HG03460 (cell line): ENCODE measurements at regions not wholly inside any gene's neighbourhood (a gene's known extent, or its start where the extent isn't known, plus 50 kb on each side); places are given as distances from the start of the nearest gene placed in this dataset.
"Not testable (repeated sequence)": the region's sequence is repeated elsewhere in the genome, so short reads cannot be mapped to it uniquely, and the experiment has no call there.

Experiments
- ATAC-seq: cut with Tn5 transposase; IDR thresholded peaks from one replicate; pipeline ENCODE4 v1.9.1; 2021; ENCODE audit not compliant: unreplicated experiment

GRCh38 chr14:106153362-106153955 lies 627.1 kb downstream of the TMEM121 start:
- not testable (repeated sequence) for ATAC-seq

DNA sequence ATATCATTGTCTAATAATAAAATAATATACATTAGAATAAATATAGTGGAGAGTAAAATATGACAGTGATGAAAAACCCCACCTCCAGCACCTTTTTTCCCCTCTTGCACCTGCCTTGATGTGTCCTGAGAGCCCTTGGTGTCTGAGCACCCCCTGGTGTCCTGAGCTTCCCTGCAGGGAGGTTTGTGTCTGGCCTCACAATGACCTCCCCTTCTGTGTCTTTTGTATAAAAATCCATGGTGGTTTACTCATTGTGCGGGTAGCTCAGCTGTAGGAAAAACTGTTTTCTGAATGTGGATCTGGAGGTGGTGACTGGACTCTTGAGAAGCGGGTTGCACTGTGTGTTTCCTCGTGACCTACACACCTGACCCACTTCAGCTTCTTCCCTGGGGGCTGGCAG lies 636.9 kb downstream of the TMEM121 start:
- ATAC-seq: no peak

- not testable (repeated sequence) for ATAC-seq
Measured at GRCh38 chr14:106163812-106164211, 637.4 kb downstream of the TMEM121 start.

- ATAC-seq: no peak
Measured at GRCh38 chr14:106166232-106166631, 639.8 kb downstream of the TMEM121 start.

- no peak for ATAC-seq
Measured at GRCh38 chr14:106166650-106167204, 640.3 kb downstream of the TMEM121 start.

DNA sequence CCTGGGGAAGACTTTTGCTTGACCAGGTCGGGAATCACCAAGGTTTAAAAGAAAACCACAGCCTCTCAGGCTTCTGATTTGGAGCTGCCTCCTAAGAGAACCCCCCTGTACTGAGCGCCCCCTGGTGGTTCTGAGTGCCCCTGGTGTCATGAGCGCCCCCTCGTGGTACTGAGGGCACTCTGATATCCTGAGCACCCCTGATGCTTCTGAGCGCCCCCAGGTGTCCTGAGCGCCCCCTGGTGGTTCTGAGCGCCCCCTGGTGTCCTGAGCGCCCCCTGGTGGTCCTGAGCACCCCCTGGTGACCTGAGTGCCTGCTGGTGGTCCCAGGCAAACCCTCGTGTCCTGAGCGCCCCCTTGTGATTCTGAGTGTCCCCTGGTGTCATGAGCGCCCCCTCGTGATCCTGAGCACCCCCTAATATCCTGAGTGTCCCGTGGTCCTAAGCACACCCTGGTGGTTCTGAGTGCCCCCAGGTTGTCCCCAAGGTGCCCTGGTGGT lies 643.8 kb downstream of the TMEM121 start:
- not testable (repeated sequence) for ATAC-seq

DNA sequence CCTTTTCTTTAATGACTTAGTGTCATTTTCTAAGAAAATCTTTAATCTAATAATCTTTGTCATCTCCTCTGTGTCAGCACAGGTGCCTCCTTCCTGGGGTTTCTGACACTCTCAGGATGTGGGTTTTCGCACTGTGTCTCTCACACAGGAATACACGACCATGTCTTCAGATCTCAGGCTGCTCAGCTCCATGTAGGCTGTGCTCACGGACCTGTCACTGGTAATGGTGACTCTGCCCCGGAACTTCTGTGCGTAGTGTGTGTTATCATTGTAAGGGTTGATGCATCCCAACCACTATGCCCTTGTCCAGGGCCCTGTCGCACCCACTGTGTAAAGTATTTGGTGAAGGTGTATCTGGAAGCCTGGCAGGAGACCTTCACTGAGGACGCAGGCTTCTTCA lies 647.8 kb downstream of the TMEM121 start:
- no peak for ATAC-seq

- not testable (repeated sequence) for ATAC-seq
Measured at GRCh38 chr14:106177266-106178246, 651.2 kb downstream of the TMEM121 start.

- no peak for ATAC-seq
Measured at GRCh38 chr14:106179761-106180160, 653.4 kb downstream of the TMEM121 start.

DNA sequence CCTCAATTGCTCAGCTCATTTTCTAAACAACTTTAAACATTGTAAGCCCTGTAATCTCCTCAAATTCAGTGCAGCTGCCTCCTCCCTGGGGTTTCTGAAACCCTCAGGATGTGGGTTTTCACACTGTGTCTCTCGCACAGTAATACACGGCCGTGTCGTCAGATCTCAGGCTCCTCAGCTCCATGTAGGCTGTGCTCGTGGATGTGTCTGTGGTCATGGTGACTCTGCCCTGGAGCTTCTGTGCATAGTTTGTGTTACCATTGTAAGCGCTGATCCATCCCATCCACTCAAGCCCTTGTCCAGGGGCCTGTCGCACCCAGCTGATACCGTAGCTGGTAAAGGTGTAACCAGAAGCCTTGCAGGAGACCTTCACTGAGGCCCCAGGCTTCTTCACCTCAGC lies 658.4 kb downstream of the TMEM121 start:
- not testable (repeated sequence) for ATAC-seq

DNA sequence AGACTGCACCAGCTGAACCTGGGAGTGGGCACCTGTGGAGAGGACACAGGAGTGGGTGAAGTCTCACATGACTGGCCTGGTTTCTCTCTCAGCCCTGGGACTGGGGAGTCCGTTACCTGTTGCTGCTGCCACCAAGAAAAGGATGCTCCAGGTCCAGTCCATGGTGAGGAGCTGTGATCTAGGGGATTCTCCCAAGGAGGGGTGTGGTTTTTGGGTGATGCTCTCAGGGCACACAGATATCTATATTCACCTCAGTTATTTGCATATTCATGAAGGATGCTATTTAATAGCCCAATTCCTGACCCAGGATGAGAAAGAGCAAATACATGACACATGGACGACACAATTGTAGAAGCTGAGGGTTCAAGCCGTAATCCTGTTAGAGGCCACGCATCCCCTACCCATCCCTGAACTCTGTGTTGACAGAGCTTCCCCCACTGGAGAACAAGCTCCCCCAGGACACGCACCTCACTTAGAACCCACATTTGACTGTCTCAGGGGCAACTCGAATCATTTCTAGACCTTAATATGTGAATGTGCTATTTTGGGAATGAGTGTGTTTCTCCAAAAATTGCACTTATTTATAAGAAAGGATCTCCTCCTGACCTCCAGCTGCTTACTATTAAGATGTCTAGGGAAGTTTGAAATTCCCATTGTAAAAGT lies 658.9 kb downstream of the TMEM121 start:
- not testable (repeated sequence) for ATAC-seq

DNA sequence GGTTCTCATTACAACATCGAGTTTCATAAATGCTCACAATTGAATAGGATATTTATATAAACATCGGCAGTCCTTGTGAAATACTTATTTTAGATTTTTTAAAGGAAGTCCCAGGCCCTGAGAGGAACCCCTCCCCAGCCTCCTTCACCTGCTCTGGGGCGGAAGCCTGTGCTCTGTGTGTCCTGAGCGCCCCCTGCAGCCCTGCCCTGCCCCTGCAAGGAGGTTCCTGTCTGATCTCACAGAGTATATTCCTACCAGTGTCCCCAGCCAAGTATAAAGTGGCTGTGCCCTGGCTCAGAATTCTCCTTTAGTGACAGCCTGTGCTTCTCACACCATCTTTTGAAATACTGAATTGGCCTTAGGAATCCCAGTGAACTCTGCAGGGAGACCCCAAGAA lies 659.5 kb downstream of the TMEM121 start:
- ATAC-seq: no peak

DNA sequence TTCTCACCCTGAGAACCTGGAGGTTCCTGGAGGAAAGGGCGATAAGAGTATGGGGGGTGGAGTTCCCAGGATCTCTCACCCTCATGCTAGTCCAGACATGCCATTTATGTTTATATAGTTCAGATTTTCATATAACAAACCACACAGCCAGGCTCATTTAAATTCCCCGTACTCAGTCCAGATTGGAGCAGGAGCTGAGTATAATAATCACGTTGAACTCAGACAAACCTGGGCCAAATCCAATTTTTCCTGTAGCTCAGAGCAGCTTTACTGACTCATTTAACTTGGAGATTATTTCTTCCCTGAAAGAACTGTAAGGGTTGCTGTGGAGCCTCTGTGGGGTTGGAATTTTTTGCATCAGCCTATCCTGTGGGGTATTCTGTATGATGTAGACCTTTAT lies 660.8 kb downstream of the TMEM121 start:
- ATAC-seq: no peak

DNA sequence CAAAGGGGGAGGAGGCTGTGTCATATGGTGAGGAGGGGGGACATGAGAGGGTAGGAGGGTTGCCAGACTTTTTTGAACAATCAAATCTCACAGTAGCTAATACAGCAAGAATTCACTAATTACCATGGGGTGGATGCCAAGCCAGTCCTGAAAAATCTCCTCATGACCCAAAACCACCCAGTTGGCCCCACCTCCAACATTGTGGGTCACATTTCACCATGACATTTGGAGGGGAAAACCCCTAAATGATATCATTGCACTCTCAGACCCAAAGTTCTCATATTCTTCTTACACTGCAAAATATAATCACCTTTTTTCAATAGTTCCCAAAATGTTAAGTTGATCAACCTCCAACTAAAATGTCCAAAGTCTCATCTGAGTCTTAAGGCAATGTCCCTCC lies 666.3 kb downstream of the TMEM121 start:
- ATAC-seq: not testable (repeated sequence)

GRCh38 chr14:106196459-106196858 lies 670.1 kb downstream of the TMEM121 start:
- not testable (repeated sequence) for ATAC-seq

DNA sequence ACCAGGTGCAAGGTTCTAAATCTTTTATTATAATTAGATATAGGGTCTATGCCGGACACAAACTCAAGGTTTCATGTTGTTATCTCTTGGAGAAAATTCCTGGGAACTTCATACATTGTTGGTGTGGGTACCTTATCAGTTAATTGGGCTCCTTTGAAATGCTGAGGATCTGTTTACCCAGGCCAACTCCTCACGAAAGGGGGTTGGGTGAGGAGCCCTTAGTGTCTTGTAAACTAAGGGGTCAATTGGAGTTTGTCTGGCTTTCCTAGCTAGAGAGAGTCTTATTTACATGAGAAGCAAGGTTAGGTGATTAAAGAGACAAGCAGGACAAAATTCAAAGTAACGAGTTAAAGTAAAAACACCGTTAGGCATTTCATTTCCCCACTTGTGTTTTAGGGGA lies 670.9 kb downstream of the TMEM121 start:
- ATAC-seq: not testable (repeated sequence)

- no peak for ATAC-seq
Measured at GRCh38 chr14:106199097-106199496, 672.7 kb downstream of the TMEM121 start.

GRCh38 chr14:106200541-106201315 lies 674.3 kb downstream of the TMEM121 start:
- ATAC-seq: no peak

GRCh38 chr14:106201376-106201775 lies 675.0 kb downstream of the TMEM121 start:
- no peak for ATAC-seq

DNA sequence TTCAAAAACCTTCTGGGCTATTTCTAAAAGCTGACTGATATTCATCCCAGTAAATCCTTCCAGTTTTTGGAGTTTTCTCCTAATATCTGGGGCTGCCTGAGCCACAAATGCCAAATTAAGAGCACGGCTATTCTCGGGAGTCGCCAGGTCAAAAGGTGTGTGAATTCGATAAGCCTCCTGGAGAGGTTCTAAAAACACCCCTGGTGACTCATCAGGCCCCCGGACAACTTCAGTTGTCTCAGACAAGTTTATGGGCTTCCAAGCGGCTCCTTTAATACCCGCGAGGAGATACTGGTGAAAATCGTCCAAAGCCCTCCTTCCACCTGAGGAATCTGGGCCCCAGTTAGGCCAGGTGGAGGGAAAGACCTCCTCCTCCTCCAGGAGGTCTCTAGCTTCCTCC lies 677.1 kb downstream of the TMEM121 start:
- ATAC-seq: no peak
